GM21515 (cell line): ENCODE measurements at regions not wholly inside any gene's neighbourhood (a gene's known extent, or its start where the extent isn't known, plus 50 kb on each side); places are given as distances from the start of the nearest gene placed in this dataset.
"Not testable (repeated sequence)": the region's sequence is repeated elsewhere in the genome, so short reads cannot be mapped to it uniquely, and the experiment has no call there.

Experiments
- ATAC-seq: cut with Tn5 transposase; IDR thresholded peaks from one replicate; pipeline ENCODE4 v1.9.1; 2021; ENCODE audit not compliant: unreplicated experiment

DNA sequence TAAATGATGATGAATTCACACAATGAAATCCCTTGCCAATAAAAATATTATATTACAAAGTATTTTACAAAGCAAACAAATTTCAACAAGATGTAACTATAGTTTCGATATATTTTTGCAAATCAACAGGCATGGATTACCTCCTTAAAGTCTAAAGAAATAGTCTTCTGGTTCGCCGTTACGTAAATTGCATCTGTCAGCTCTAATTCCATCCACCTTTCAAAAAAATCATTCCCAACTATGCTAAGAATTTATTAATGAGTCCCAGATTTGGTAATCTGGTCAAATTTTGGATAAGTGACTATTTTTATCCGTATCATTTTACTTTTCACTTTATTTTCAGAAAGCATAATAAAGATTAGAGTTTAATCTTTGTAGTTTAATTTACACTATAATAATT is 1984.9 kb downstream of the EFNA5 start:
- ATAC-seq: no peak

DNA sequence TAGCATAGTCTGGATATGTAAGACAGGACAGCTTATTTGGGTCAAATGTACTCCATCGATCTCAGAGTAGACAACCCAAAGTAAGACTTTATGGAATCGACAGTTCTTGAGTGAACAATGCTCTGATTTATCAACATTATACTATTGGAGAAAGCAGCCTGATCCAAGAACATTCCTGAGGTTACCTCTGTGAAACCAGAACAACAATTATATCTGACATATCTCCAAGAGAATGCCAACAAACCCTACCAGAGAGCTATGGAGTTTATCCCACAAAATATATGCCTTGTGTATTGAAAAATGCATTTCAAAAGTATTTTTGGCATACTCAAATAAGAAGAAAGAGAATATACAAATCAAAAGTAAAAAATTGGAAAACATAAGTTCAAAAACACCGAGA is 1985.9 kb downstream of the EFNA5 start:
- no peak for ATAC-seq

DNA sequence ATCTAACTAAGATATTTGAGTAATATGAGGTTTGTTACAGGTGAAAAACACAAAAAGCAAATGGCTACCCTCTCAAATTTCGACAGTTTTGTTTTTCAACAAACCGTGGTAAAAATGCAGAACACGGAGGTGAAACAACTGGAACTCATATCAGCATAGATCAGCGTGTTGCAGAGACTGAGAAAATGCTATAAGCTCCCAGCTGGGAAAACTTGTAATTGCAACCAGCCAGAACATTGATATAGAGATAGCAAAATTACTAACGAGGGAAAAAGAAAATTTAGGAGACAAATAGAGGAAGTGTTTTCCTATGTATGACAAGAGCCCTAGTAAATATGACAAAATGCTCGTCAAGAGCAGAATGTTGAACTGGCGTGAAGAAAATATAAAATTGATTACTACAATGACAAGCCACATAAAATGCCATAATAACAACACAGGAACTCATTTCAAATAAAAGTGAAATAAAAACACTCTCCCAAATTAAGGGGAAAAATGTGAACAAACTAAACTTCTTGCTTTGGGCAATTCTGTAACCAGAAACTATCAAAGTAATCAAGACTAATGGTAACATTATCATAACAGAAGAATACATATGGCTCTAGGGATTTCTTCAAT is 1989.8 kb downstream of the EFNA5 start:
- no peak for ATAC-seq

DNA sequence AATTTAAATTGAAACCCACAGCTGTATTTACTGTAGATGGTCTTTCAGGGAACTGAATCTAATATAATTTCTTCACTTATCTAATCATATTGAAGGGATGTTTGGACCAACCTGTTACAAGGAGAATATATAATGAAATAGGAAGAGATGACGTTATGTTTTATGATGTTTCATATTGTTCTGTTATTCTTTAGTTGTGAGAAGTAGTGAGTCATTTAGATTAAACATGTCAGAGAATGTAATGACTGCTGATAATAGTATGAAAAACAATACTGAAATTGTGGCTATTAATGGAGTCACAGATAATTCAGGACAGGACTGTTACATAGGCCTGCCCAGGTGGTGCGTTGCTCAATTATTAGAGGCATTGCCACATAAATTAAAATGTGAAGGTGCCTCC is 1993.4 kb downstream of the EFNA5 start:
- ATAC-seq: no peak

DNA sequence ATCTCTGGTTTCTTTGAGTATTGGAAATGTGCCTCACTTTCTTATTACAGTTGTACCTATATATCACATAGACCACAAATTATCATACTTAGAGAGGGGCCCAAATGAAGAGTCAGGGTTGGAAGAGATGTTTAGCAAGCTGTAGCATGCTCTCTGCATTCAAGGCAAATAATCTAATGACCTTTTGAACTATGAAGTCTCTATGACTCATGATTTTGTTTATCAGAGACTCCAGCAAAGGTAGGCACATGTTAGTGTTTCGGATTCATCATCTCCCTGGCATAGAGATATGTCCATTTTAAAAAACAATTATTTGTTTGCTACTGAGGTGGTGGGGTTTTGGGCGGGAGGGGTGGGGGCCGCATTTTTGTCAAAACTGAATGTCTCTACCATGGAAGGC is 2000.1 kb downstream of the EFNA5 start:
- no peak for ATAC-seq

DNA sequence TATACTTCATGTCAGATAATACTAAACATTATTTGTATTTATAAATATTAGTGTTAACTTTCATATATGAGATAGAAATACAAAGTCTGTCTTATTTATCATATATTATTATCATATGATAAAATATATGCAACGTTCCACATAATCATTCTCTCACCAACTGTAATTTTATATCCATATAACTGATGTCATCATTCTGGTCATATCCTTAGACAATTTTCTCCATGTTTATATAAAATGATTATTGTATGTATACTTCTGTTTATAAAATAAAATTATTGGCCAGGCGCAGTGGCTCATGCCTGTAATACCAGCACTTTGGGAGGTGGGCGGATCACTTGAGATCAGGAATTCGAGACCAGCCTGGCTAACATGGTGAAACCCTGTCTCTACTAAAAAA is 2007.1 kb downstream of the EFNA5 start:
- no peak for ATAC-seq

DNA sequence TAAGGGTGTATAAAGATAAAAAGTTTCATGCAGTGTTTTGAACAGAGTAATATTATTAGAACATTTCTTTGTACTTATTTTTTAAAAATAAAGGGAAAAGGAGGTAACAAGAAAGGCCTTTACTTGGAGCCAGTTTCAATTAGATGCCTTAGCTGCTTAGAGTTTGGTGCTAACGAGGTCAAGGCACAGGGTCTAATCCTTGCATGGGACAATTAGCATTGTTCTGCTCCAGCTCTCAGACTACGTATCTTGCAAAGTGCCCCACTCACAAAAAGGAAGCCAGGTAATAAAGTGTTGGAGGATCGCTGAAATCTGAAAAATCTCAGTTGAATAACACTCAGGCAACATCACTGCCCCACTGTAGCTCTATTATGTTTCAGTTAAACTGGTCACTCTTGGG is 2011.3 kb downstream of the EFNA5 start:
- ATAC-seq: no peak

DNA sequence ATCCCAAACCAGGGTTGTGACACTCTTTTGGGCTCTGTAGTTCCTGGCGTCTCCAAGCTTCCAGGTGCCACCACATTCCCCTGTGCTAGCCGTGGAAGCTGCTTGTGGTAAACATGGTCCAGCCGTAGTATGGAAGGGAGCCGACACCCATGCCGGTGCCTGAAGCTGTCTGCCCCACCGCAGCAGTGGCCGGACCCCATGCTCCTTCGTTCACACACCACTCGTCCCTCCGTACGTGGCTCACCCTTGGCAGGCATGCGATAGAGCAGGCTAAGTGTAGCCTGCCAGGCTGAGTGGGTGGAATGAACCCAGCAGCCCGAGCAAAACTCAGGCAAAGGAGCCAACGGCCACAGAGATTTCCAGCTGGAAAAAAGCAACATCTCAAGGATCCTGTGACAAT is 2030.4 kb downstream of the EFNA5 start:
- ATAC-seq: no peak

DNA sequence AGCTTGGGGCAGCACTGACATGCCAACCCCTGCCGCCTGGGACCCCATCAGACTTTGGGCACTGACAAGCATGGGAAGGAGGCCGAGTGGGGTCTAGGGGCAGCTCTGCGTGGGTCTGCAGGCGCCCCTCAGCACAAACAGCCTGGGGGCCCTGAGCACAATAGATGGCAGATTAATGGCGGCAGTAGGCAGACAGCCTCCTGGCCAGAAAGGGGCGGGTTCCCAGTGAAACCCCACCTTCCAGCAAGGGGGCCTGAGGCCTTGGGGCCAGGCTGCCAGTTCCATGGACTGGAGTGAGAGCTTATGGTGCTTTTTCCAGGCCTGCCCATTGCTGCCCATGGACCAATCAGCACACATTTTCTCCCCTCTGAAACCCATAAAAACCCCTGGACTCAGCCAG is 2031.2 kb downstream of the EFNA5 start:
- no peak for ATAC-seq

DNA sequence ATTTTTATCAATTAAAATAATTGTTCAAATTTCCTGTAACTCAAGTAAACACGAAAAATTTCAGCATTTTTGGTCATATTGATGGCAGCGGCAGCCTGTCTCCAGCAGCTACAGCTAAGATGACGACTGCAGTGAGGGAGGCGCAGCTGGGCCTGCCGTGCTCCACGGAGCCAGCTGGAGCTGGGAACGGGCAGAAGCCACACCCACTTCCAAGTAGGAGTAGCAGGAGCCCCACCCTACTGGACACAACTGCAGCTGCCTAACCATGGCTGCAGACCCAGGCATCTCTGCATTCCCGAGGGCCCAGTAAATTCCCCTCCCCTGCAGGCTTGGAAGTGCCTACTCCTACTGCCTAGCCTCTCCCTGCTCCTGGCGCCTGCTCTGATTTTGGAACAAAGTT is 2031.7 kb downstream of the EFNA5 start:
- no peak for ATAC-seq

DNA sequence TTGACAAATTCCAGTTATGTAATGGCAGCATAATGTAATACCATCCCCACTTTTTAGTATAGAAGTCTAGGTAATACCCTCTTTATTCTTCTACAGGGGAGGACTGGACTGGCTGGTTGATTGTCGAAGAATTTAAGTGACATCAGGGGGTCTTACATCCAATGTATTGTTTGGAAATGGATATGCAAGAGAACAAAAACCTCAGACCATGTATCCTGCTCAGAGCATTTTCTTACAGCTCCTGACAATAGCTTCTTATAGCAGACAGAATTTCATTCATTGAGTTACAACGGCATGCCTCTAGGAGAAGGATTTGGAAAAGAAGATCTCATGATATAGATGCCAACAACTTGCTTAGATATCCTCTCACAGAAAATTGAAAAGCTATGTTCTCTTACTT is 2032.3 kb downstream of the EFNA5 start:
- ATAC-seq: no peak

DNA sequence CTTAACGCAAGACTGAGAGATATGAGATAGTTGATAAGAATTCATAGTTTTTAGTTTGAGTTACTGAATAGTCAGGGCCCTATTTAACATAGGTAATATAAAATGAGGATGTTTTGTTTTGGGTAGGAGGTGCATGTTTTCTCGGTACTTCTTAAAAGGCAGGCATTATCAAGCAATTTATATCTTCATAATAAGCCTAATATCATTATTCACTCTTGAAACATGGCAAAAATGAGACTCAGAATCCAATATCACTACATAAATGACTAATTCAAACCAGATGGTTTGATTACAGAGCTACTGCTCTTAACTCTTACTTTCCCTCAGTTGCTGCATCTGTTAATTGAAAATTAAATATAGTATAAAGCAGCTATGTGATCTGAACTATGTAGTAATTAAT is 2038.7 kb downstream of the EFNA5 start:
- ATAC-seq: no peak

DNA sequence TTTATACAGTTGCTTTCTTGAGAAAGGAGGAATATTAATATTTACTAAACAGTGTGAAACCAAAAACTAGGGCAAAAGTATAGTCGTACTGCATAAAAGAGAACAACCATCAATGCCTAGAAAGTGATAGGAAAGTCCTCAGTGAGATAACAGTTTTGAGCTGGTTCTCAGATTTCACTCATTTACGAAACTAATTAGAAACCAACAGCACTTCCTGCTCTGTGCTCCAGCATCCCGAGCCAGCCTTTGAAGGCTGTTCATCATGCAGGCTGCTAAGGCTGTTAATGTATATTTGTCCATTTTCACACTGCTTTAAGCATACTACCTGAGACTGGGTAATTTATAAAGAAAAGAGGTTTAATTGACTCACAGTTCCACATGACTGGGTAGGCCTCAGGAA is 2039.9 kb downstream of the EFNA5 start:
- ATAC-seq: no peak

DNA sequence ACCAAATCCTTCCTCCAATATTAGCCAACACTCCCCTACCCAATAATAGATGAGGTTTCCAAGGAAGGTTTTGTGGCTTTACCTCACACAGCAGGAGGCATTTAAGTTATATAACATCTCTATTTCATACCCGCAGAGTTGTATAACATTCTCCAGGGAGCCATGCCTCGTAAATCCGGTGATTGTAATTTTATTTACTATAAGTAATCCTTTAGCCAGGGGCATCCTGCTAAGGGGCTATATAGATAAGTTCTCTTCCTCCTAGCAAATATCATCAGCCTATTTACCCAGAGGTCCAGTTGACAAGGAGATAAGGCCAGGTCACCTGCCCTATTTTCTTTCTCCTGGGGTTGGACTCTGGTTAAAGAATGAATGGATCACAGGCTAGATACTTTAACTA is 2051.0 kb downstream of the EFNA5 start:
- ATAC-seq: no peak

DNA sequence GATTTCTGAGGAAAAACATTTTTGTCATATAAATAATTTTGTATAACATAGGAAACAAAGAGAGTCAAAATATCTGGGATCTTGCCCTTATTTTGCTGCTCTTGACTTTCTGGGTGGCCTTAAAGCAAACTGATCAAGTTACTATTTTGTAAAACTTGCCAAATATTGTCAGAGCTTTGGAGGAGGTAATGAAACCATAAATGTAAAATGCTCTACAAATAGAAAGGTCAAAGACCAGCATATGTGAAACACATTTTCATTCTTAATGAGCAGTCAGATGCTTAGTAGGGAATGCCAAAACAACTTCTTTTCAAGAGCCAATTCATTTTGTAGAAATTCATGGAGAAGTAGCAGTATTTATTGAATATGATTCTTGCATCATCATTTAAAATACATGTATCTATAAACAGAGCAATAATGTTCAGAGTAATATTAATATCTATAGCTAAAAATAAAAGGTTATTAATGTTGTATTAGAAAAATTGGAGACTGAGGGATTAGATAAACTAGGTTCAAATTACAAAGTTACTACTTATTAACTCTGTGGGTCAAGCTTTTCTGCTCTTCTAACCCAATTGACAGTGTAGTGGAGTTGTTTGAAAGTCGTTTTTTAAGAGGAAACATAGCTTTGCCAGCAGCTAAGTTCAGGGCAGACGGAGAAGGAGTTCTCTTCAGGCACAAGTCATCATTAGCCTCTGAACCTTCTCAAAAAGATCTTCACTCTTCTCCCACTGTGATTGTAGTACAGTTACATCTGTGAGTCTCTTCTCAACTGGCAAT is 2053.1 kb downstream of the EFNA5 start:
- ATAC-seq: no peak

DNA sequence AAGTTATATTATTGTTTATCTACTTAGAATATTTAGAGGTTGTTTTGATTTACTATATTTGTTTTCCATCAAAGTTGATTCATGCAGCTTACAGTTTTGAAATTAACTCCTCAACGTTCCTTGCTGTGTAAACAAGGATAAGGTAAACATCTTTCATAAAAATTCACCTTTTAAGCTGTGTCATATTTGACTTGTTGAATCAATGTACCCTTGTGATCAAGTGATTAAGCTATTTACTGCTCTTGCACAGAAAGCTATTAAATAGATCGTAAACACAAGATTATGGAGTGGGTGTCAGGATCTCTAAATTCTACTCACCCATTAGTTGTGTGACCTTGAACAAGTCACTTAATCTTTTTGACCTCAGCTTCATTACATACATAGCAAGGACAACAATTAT is 2054.0 kb upstream of the NUDT12 start:
- ATAC-seq: no peak

DNA sequence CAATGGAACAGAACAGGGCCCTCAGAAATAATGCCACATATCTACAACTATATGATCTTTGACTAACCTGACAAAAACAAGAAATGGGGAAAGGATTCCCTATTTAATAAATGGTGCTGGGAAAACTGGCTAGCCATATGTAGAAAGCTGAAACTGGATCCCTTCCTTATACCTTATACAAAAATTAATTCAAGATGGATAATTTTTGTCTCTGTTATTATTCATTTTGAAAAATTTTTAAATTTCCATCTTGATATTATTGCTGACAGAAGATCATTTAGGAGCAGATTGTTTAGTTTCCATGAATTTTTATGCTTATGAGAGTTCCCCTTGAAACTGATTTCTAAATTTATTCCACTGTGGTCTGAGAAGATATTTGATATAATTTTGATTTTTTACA is 2039.8 kb upstream of the NUDT12 start:
- not testable (repeated sequence) for ATAC-seq

DNA sequence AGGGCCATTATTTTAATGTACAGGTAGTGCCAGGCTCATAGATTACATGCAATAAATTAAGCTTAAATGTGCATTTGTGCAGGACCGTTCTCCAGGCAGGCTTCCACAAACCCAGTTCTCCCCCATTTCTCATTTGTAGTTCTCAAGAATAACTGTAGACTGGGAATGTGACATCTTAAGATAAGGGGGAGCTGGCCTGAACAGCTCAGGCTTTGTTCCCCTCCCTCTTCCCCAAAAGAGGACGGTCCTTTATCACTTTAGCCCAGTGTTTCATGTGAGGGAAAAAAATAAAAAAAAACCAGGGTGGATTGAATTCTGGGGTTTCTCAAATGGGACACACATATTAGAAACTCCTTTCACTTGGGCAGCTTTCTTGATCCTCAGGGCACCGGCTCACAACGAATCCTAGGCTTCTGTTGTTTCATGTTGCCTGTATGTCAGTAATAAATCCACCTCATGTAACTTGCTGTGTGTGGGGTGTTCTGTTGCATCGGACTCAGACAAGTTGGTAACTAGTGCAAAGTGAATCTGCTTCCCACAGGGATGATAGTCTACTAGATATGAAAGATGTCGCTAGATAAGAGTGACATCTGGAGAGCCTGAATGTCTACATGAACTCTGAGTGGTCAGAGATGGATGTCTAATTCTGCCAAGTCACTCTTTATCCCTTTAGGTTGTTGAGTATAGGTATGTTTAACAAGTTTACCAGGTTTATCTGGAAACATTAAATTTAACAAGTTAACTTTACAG is 2030.6 kb upstream of the NUDT12 start:
- ATAC-seq: no peak

DNA sequence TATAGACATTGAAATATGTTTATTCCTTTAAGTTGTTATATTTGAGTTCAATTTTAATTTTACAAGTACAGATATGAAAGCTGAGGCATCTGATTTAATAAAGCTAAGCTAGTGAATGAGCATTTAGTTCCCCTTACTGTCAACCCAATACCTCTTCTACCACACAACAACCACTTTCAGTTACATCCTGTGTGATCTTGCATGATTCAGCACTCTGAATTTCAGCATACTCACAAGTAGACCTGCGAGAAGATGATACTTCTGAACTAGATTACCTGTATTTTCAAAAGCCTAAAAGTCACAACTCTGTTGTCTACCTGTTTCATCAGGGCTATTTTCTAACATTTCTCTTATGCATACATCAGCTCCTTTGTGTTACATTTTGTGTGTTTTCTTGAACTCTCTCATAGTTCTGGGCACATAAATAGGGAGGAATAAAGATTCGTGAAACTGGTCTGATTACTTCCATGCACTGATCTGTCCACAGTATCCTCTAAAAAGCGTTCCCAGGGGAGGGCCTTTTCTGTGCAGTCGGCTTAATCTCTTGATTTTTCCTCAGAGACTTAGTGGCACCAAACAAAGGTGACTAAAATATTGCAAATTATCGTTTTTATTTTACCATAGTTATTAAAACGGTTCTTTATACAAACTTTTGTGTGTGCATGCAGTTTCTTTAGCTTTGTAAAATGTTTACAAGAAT is 2025.5 kb upstream of the NUDT12 start:
- ATAC-seq: no peak

DNA sequence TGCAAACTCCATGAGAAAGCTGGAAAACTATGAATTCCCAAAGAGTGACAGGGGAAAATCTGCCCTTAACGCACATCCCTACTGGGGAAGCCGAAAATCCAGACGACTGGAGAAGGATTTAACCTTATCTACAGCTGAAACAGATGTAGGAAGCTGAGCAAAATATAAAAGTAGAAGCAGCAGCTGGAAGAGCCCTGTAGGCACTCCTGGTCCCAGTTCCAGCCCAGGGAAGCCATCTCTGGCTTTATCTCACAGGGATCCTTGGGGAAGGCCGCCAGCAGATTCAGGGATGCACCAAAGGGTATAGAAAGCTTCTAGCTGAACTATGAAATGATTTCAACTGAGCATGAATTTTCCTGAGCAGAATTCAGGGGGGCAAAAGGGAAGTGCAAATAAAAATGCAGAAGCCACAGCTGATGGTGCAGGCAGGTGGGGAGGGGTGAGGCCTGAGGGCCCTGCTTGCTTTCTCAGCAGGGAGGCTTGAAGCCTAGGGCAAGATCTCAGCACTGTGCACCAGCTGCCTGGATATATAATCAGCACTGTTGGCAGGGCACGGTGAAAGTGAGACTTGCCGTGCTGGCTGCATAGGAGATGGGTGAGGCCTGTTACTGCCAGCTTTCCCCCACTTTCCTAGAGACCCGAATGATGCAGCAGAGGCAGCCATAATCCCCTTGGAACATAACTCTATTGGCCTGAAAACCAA is 2019.5 kb upstream of the NUDT12 start:
- no peak for ATAC-seq

DNA sequence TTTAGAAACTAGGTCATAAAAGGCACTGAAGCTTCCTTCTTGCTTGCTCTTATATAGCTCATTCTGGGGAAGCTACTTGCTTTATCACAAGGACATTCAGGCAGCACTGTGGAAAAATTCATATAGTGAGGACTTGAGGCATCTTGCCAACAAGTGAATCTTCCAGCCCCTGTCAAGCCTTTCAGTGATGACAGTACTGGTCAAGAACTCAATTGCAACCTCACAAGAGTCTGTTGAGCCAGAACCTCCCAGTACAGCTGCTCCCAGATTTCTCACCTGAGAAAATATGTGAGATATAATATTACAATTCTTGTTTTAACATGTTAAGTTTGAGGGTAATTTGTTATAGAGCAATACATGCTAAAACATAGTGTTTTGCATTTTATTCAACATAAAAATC is 2011.0 kb upstream of the NUDT12 start:
- no peak for ATAC-seq
